Thyroid gland (tissue), 4 donors: ENCODE measurements at regions not wholly inside any gene's neighbourhood (a gene's known extent, or its start where the extent isn't known, plus 50 kb on each side); places are given as distances from the start of the nearest gene placed in this dataset.

Experiments used
- CTCF ChIP-seq, 6 experiments: fragments of 200-600 bp in 3 of 6; fragments of 450-650 bp in 3 of 6; sonication (generic) in 3 of 6; IDR thresholded peaks; one replicate each; pipeline ENCODE4 v1.5.1; 2016 to 2019; ENCODE audit warnings: antibody characterized with exemption in 6 of 6, mild to moderate bottlenecking in 2 of 6, inconsistent platforms in 1 of 6, moderate library complexity in 1 of 6
- POLR2A ChIP-seq, 2 donors: fragments of 450-650 bp; IDR thresholded peaks; one replicate each; pipeline ENCODE4 v1.6.1; 2017; ENCODE audit warnings: antibody characterized with exemption in 2 of 2, mild to moderate bottlenecking in 2 of 2, moderate library complexity in 1 of 2

- TF ChIP-seq CTCF (IDR thresholded peaks at IDR 0.05) (no peak), POLR2A (IDR thresholded peaks at IDR 0.05) (no peak)
Measured at GRCh38 chr6:16930432-16930831, 169.2 kb upstream of the ATXN1 start.
